ENCODE measurements at regions not wholly inside any gene's neighbourhood (a gene's known extent, or its start where the extent isn't known, plus 50 kb on each side); places are given as distances from the start of the nearest gene placed in this dataset.

- no peak for TF ChIP-seq CTCF (IDR thresholded peaks at IDR 0.05)
- no peak for TF ChIP-seq EZH2 (IDR thresholded peaks at IDR 0.05)
- no peak for TF ChIP-seq EZH2phosphoT487 (IDR thresholded peaks at IDR 0.05)
Observed at GRCh38 chr12:88681271-88681670, 101.0 kb upstream of the KITLG start.
